ENCODE measurements at regions not wholly inside any gene's neighbourhood (a gene's known extent, or its start where the extent isn't known, plus 50 kb on each side); places are given as distances from the start of the nearest gene placed in this dataset.
A peak's percentile ranks its signal among the peaks of the same experiment; 100 is the strongest.

DNA sequence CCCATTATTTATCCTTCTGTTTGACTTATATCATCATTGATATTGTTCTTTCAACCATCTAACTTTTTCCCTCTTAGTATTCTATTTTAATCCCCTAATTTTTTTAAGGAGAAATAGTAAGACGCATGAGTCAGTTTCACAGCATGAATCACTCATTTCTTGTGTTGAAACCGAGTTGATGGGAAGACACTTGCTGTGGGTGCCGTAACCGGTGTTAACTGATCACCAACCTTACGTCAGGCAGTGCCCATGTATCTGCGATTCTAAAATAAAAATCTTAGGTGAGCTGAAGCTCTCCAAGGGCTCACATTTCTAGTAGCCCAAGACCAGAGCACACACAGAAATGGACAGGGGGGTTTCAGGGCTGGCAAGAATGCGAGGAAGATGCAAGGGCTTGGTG, 348.1 kb downstream of the GALR1 start:
- no peak for DNase-seq

DNA sequence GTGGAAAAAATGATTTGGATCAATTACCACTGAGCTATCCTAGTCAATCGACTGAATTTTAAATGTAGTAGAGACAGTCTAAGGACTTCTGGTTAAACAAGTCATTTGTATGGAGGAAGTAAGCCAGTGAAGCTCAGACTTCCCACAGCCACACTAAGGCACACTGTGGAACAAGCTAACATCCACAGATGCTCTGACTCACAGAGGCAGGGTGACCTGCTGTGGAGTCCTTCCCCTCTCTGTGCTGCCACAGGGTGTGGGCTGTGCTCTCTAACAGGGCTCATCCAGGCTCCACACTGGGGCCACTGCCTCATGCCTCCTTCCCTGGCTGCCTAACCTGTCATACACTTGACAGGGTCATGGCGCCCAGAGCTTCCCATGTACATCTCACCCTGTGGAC, 351.0 kb downstream of the GALR1 start:
- no peak for DNase-seq

DNA sequence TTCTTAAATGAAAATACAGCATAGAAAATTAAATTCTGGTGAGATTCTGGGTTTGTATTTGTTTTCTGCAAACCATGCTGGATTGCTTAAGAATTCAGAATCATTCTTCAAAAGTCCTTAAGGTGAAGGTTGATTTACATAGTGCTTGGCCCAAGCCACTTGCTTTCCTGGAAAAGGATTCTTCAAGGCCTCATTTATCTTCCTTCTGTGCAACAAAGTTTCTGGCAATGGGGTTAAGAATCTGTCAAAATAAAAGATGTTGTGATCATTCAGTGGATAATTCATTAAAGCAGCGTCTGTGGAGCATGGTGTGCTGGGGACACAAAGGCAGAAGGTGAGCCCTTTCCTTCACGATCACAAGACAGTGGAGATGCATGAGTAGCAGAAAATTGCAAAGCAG, 351.9 kb downstream of the GALR1 start:
- no peak for DNase-seq

DNA sequence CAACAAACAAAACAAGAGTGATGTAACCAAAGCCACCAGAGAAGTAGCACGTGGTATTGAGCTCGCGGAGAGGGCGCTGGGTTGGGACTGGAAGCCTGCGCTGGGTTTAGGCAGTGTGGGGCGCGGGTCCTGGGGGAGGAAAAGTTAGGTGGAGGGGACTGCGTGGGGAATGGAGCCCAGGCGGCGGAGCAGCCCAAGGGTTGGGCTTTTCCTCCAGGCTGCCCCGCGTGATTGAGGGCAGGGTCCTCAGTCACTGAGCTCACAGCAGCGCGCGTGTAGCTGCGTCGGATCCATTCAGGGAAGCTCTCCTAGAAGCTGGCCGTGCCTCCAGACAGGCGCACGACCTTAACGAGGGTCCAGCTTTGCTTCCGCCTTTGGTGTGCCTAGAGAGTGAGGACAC, 357.4 kb downstream of the GALR1 start:
- no peak for DNase-seq

DNA sequence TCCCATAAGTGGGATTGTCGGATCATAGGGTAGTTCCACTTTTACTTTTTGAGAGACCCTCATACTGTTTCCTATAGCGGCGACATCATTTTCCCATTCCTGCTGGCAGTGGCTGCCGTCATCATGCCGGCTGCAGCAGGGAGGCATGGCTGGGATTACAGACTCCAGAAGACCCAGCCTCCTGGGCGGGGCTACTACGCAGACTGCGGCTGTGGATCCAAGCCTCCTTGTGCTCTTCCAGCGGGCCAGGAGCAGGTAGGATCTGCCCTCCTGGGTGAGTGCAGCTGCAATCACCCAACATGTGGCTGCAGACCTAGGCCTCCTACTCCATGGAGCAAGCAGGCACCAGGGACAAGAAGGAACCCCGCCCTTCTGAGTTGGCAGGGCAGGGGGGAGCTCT, 359.2 kb downstream of the GALR1 start:
- DNase-seq: no peak

DNA sequence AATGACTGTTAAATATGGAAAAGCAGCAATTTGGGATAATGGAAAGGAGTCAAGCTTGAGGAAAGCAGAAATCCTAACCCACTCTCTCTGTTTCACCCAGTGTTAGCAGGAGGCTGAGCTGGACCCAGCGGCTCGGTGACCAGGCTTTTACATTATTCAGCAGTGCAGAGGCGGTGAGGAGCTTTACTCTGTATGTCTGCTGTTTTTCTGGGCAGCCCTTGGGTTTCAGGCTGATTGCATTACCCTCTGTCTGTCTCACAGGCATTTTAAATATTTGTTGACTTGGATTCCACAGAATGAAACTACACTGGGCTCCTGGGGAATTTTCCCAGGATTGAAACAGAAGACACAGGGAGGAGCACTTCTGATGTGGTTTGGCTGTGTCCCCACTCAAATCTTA, 368.0 kb downstream of the GALR1 start:
- no peak for DNase-seq

DNA sequence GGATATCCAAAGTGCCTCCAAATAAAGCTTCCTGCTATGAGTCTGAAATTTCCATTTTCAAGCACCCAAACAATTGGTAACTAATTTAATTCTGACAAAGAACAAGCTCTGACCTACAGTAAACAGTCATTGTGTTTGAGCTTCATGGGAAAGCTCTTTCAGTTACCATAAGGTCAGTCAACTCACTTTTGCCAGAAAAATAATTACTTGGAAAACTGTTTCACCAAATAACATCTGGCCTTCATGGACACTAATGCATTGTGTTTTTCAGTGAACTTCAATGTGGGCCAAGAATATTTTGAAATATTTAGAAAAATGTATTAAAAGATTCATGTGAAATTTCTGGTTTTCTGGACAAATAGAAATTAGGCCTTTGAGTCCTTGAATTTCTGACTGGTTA, 369.9 kb downstream of the GALR1 start:
- no peak for DNase-seq

DNA sequence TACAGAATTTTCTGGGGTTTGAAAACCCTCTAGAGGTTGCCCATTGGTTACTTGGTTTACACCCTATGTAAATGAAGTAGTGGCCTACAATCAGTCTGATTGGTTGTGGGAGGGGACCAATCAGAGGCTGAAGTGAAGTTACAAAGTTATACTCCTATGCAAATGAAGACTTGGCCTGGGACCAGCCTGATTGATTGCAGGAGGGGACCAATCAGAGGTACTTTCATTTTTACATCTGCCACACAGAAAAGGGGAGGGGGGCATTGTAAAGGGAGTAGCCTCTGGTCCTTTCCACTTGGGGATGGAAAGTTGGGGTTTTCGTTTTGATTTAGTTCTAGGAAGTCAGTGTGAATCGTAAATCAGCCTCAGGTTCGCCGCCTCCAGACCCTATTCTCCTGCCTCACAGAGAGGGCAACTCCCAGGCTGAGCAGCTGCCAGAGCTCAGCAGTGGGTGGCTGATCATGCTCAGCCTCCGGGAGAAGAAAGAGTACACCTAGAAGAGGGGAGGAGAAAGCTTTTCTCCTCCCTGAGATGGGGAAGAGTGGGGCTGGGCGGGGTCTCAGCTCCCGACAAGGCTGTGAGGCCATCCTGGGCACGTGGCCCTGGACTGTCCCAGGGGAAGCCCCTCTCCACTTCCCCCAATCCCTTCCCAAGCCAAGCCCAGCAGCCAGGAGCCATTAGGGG, 372.5 kb downstream of the GALR1 start:
- DNase-seq: no peak

DNA sequence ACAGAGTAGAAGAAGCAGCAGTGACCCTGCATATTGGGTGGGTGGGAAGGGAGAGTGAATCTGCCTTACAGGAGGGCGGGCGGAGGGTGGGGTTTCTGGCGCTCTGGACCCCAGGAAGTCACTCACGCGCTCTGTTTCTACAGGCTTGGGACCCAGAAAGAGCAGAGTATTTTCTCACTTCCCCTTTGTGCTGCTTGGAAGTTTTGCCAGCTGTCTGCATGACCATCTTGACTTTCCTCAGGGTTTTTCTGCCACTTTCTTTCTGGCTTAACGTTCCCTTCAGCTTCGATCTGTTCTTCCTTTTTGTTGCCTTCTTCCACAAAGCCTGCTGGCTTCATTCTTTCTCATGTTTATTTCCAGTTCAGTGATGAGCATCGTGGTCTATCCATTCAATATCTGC, 383.1 kb downstream of the GALR1 start:
- no peak for DNase-seq

DNA sequence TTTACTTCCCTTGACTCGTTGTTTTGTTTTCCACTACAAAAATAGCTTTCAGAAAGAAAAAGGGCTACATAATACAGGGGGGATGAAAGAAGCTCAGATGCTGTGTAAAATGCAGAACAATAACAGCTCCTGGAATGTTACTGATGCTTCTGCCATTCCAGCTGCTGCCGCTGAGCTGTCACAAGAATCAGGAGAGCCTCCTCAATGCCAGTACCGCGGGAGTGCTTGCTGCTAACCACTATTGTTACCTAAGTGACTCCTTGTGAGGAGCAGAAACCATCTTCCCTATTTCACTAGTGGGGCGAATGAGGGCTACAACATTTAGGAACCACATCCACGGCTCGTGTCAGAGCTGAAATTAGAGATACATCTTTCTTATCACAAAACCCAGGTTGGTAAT, 384.8 kb downstream of the GALR1 start:
- DNase-seq: no peak

DNA sequence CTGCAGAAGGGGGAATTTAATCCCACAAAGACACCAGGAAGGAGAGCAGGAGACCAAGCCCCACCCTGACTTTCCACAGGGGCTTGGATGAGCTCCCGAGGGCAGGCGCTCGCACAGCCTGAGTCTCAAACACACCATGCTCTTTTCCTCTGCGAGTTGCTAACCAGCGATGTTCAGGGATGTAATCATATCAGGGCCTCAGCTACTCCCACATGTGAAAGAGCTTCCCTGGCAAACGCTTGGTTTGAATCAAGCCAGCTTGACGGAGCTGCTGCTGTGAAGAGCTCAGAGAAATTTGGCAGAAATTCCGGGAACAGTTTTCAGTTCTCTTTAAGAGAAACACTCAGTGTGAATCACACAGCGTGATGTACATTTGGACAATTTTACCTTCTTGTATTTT, 385.8 kb downstream of the GALR1 start:
- no peak for DNase-seq

DNA sequence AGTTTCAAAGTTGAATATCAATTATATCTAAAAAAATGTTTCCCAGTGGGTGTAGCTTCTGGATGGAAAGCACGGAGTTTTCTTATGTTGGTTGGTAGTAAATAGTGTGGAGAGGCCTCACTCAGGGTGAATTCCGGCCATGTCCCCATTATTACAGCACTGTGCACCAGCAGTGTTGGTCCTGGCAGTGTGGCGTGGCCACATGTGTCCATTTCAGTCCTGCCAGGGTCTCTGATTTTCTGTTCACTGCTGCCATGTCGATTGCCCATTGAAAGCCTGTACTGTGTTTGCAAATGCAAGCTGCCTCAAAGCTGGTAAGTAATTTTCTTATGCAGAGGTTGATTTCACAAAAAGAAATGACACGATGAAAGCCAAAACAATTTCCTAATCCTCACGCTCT, 386.2 kb downstream of the GALR1 start:
- DNase-seq: no peak

DNA sequence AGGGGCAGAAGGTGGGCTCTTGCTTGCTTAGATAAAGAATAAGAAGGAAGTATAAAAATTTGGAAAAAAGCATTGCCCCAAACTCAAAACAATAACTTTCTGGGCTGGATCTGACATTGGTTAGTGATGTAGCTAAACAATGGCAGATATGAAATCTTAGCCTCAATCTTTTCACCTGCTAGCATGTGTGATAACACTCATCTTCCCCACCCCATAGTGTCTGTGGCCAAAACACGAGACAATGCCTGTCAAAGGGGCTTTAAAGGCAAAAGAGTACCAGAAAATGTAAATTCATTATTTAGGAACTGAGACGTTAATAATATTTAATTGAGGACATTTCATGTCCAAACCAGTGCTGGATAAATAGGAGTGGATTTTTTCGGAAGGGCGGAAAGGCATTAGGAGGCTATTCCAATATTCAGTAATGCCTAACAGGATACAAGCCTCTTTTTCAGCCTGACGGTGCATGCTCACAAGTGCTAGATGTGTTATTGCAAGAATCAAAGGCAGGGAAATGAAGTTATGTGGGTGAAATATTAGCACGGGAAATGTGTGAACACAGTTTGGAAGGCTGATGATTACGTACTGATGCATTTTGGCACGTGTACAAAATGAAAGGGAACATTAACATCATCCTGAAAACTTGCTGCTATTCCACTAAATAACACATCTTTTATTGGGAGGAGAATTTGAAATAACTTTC, 395.7 kb downstream of the GALR1 start:
- no peak for DNase-seq

DNA sequence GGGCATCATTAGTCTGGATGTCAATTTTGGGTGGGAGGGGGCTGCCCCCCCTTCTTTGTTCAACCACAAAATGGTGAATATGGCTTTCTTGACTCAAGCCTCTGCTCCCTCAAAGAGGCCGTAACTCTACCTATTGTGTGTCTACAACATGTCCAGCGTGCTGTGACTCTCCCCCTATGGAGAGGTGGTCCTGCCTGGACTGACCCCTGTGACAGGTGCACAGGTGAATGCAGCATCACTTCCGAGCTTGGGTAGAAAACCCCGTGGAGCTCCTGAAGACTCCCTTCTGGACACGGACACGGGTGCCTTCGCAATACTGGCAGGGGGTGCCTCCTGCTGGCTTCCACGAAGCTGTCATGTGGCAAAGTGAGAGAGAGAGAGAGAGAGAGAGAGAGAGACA, 397.8 kb downstream of the GALR1 start:
- DNase-seq: no peak

DNA sequence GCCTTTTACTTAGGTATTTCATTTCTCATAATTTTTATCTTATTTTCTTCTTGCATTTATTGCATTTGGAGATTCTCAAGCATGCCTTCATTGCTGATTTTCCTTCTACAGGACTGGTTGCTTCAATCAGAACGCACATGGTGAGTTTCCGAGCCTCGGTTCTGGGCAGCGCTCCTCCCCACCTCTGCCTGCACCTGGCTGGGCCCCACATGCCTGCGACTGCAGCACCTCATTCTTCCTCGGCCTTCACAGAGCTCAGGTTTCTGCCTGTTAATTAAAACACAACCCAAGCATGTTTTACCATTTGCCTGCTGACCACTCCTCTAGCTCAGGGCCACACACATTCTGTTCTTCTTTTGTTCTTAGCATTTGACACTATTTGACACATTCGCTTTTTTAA, 398.8 kb downstream of the GALR1 start:
- DNase-seq: no peak

DNA sequence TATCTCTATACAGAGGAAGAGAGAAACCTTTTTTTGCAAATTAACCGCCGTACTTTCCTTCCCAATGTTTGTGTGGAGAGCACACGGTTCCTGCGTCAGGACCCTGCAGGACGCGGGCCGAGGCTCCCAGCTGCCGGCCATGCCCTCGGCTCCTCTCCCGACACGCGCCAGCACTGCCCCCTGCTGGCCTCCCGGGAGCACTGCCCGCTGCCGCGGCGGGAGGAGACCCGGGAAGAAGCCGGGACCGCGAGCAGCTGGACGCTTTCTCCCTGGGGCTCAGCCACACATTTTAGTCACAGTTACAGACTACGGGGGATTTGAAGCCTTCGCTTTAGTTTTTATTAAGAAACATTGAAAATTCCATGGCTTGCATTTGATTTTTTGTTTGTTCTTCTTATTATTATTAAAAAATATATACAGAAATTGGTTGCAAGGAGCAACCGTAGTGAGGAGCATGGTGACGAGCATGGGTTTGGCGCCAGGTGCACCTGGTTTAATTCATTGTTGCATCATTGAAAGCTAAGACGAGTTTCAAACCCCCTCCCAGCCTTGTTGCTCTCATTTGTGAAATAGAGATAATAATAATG, 401.2 kb downstream of the GALR1 start:
- peak; percentile 91 for DNase-seq

DNA sequence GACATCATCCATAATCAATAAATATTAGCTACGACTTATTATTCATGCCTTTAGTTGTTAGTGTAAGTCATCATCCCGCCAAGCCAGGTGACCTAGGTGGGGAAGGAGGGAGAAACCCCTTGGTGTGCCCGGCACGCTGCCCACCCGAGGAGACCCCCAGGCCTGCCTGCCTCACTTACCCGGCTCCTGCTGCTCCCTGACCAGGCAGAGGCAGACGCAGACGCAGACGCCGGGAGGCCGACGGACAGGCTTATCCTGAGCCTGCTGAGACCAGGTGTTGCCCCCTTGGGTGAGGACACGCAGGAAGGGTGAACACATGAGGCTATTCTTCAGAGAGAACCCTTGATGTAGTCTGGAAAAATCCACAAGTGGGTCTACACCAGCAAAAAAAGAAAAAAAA, 401.8 kb downstream of the GALR1 start:
- no peak for DNase-seq

DNA sequence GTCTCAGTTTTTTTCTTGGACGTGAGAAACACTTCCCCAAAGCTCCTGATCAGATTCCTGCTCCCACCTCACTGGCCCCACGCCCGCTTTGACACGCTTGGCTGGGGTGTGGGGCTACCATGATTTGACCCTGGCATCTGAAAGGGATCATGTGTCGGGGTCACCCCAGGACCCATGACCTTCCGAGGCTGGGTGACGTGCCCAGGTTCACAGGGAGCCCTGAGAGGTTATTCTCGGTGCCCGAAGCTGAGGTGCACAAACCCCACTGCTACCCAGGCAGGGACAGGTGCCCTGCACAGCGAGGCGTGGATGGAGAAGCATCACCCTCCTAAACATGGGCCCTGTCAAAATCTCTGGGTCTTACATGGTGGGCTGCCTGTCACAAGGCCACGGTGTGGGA, 404.1 kb downstream of the GALR1 start:
- no peak for DNase-seq

DNA sequence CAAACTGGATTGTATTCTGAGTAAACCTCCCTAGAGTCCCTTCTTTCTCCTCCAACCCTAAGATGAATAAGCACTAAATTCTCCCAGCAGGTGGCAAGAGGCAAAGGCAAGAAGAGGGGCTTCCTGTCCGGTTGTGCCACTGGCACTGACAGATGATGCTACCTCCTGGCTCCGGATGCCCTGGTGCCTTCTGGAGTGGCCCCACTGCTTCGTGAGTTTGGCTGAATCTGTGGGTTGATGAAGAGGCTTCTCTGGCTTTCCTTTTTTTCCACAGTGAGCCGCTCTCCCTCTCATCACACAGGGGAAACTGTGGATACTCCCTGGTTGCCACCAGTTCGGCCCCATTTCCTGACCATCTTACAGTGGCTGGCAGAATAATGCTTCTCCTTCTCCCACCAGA, 404.7 kb downstream of the GALR1 start:
- no peak for DNase-seq

DNA sequence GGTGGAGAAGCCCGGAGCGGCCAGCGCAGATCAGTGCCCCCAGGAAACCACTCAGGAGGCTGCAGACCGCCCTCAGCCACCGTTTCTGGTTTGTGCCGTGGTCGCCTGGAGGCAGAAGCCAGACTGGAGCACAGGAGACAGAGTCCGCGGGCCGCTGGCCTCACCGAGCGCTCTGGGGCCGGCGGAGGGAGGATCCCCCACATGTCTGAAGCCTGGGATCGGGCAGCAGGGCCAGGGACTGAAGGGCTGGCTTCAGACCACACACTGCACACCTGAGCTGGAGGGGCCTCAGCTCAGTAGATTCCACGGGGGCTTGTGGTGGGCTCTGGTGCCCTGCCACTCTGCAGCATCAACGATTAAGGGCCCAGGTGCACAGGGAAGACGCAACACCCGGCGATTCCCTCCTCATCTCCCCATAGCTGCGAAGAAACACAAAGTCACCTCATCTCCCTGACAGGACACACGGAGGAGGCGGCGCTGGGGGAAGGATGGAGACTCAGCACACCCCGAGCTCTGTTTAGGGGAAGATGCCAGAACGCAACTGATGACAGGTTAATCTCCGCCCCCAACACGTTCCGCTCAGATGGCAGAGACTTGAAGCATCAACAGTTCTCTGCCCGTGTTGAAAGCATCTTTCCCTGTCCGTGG, 408.1 kb downstream of the GALR1 start:
- no peak for DNase-seq

DNA sequence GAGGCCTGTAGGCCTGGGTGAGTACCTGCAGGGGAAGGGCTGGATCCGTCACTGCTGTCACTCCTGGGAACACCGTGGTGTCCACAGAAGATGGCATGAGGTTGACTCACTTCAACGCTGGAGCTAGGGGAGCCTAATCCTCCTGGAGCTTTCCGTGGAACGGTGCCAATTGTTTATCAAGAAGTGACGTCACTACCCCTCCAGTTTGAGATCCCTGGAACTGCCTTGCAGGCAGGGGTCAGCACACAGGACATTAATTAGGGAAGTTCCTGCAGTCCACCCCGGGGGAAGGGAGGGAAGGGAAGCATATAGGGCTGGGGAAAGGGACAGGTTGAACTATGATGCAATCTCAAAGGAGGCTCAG, 408.6 kb downstream of the GALR1 start:
- DNase-seq: no peak

DNA sequence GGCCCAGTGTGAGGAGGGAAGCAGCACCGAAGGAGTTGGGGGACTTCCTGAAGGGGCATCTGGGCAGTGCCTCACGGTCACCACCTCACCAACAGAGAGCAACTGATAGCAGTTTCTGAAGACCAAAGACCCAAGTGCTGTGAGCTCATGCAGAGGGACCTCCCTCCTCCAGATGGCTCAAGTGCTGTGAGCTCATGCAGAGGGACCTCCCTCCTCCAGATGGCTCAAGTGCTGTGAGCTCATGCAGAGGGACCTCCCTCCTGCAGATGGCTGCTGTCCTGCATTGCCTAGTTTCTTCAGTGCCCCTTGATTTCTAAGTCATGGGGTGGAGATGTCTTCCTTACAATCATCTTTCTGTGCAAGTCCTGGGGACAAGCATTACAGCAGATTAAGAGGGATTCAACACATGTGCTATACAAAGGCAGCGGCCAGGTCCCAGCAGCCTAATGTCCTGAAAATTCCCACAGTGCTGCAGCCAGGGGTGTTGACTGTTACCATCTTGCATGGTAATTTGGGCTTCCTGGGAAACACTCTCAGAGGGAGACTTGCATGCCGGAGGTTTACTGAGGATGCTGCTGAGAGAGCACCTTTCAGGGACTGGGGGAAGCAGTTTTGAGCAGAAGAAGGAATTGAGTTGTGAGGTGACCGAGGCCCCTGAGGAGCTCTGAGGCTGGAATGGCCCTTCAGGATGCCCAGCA, 409.3 kb downstream of the GALR1 start:
- no peak for DNase-seq

DNA sequence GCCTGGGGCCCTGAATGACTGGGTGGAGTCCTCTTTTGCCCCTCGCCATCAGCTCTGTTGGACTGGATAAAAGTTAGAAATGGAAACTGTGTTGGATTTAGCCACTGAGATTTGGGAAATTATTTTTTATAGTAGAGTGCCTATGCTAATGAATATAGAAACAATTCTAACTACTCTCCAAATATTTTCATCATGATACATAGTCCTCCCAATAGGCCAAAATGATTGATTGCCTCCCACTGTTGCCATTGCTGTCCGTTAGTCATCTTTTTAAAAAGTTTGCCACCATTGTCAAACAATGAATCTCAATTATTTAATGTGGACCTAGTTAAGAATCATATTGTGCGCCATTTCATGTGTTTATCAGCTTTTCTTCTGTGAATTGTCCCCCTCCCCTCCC, 417.0 kb downstream of the GALR1 start:
- no peak for DNase-seq

DNA sequence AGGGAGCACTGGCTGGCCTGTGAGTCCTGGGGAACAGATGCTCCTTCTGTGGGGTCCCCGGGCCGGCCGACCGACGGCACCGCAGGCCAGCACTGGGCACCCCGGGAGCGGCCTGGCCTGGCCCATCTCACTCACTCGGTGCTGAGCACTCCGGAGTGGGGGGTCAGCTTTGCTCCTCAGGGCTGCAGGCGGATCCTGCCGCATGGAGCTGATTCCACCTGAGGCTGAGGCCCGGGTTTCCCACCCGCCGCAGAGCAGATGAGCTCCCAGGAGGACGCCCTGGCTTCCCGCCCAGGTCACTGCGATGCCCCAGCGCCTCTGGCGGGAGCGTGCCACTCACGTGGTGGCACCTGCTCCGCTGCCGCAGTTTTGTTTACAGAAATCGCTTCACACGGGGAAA, 418.6 kb downstream of the GALR1 start:
- DNase-seq: no peak
